NCI-H446 (cell line): ENCODE measurements at regions not wholly inside any gene's neighbourhood (a gene's known extent, or its start where the extent isn't known, plus 50 kb on each side); places are given as distances from the start of the nearest gene placed in this dataset.
"Not testable (repeated sequence)": the region's sequence is repeated elsewhere in the genome, so short reads cannot be mapped to it uniquely, and the experiment has no call there.

Experiments
- DNase-seq, 2 experiments: peaks; one replicate each; lab custom pipeline; 2025; lab: John Stamatoyannopoulos, UW

GRCh38 chr3:137438561-137438960 lies 325.6 kb upstream of the SOX14 start:
- no peak for DNase-seq

GRCh38 chr3:137460944-137461343 lies 303.2 kb upstream of the SOX14 start:
- DNase-seq: no peak

GRCh38 chr3:137463131-137463530 lies 301.0 kb upstream of the SOX14 start:
- DNase-seq: no peak

- no peak for DNase-seq
These were observed 299.8 kb upstream of the SOX14 start for GRCh38 chr3:137464341-137464740.

GRCh38 chr3:137468446-137468845 lies 295.7 kb upstream of the SOX14 start:
- DNase-seq: no peak

GRCh38 chr3:137469263-137469662 lies 294.9 kb upstream of the SOX14 start:
- no peak for DNase-seq

GRCh38 chr3:137471130-137471529 lies 293.0 kb upstream of the SOX14 start:
- DNase-seq: no peak

GRCh38 chr3:137471558-137472204 lies 292.4 kb upstream of the SOX14 start:
- DNase-seq: no peak

GRCh38 chr3:137477614-137478013 lies 286.5 kb upstream of the SOX14 start:
- no peak for DNase-seq

- DNase-seq: no peak
These were observed 254.6 kb upstream of the SOX14 start for GRCh38 chr3:137509354-137510045.

- DNase-seq: no peak
These were observed 252.5 kb upstream of the SOX14 start for GRCh38 chr3:137511655-137512054.

GRCh38 chr3:137514853-137515252 lies 249.3 kb upstream of the SOX14 start:
- no peak for DNase-seq

GRCh38 chr3:137519602-137520001 lies 244.5 kb upstream of the SOX14 start:
- no peak for DNase-seq

GRCh38 chr3:137524751-137525150 lies 239.4 kb upstream of the SOX14 start:
- DNase-seq: no peak

GRCh38 chr3:137525471-137525870 lies 238.6 kb upstream of the SOX14 start:
- no peak for DNase-seq

- no peak for DNase-seq
These were observed 222.1 kb upstream of the SOX14 start for GRCh38 chr3:137542049-137542448.

- no peak for DNase-seq
These were observed 209.9 kb upstream of the SOX14 start for GRCh38 chr3:137554242-137554641.

- DNase-seq: no peak
These were observed 195.2 kb upstream of the SOX14 start for GRCh38 chr3:137568880-137569279.

GRCh38 chr3:137572931-137573330 lies 191.2 kb upstream of the SOX14 start:
- no peak for DNase-seq

- DNase-seq: no peak
These were observed 181.6 kb upstream of the SOX14 start for GRCh38 chr3:137582484-137582883.

GRCh38 chr3:137583256-137583655 lies 180.9 kb upstream of the SOX14 start:
- no peak for DNase-seq

GRCh38 chr3:137588871-137589270 lies 175.2 kb upstream of the SOX14 start:
- no peak for DNase-seq

- not testable (repeated sequence) for DNase-seq
These were observed 168.7 kb upstream of the SOX14 start for GRCh38 chr3:137595415-137595814.

- no peak for DNase-seq
These were observed 153.4 kb upstream of the SOX14 start for GRCh38 chr3:137610723-137611122.
